Spleen (tissue), 7 donors: ENCODE measurements at regions not wholly inside any gene's neighbourhood (a gene's known extent, or its start where the extent isn't known, plus 50 kb on each side); places are given as distances from the start of the nearest gene placed in this dataset.

ENCODE experiments used
- CTCF ChIP-seq, 11 experiments: fragments of 200-600 bp in 7 of 11; fragments of 450-650 bp in 4 of 11; sonication (generic) in 4 of 11; IDR thresholded peaks in 8 of 11; conservative IDR thresholded peaks in 3 of 11; 1 replicate in 7 of 11; 2 replicates in 4 of 11; pipeline versions ENCODE4 v1.4.0 to v1.8.0; 2016 to 2021; ENCODE audit warnings: antibody characterized with exemption in 11 of 11, inconsistent platforms in 4 of 11, mild to moderate bottlenecking in 1 of 11
- POLR2A ChIP-seq, 3 donors: fragments of 450-650 bp; IDR thresholded peaks; one replicate each; pipeline ENCODE4 v1.5.1; 2017; ENCODE audit warnings: antibody characterized with exemption in 3 of 3, mild to moderate bottlenecking in 1 of 3
- POLR2AphosphoS5 ChIP-seq, 3 donors: sonication (generic); formaldehyde crosslinking; IDR thresholded peaks; one replicate each; pipeline ENCODE4 v1.5.1; 2017; ENCODE audit warnings: antibody characterized with exemption in 3 of 3
- donor health status: DM: no; HTN: no; CAD: no; lungs with moderate emphysema.
- donor health status: DM: no; HTN: no; CAD: no.
- donor health status: DM: no; HTN: no; CAD: no.

GRCh38 chr15:70420948-70421482 is 323.3 kb upstream of the TLE3 start:
- TF ChIP-seq CTCF (IDR thresholded peaks at IDR 0.05 in 8 of 11, conservative IDR thresholded peaks at IDR 0.05 in 3 of 11) (no peak), POLR2AphosphoS5 (IDR thresholded peaks at IDR 0.05) (no peak), POLR2A (IDR thresholded peaks at IDR 0.05) (no peak)
